ENCODE measurements at regions not wholly inside any gene's neighbourhood (a gene's known extent, or its start where the extent isn't known, plus 50 kb on each side); places are given as distances from the start of the nearest gene placed in this dataset.

DNA sequence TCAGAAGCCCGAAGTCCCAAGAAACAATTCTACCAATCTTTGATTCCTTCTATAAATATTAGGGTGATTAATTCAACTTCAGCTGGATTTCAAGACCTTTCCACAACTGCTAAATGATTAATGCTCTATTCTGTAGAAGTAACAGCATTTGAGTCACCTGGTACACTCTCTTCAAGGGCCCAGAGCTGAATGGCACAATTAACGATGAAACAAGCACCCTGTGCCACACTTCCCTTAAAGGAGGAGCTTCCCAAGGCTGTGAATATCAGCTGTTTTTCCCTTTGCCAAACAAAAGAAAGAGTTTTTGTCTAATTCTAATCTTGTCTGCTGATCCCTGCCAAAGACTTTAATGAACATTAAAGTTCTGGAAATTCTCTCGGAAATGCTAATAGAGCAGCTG lies 56.0 kb downstream of the BOD1L2 start:
- no peak for DNase-seq (ENCODE audit: low spot score)

GRCh38 chr18:57205641-57206040 lies 58.8 kb downstream of the BOD1L2 start:
- no peak for DNase-seq (ENCODE audit: low spot score)

DNA sequence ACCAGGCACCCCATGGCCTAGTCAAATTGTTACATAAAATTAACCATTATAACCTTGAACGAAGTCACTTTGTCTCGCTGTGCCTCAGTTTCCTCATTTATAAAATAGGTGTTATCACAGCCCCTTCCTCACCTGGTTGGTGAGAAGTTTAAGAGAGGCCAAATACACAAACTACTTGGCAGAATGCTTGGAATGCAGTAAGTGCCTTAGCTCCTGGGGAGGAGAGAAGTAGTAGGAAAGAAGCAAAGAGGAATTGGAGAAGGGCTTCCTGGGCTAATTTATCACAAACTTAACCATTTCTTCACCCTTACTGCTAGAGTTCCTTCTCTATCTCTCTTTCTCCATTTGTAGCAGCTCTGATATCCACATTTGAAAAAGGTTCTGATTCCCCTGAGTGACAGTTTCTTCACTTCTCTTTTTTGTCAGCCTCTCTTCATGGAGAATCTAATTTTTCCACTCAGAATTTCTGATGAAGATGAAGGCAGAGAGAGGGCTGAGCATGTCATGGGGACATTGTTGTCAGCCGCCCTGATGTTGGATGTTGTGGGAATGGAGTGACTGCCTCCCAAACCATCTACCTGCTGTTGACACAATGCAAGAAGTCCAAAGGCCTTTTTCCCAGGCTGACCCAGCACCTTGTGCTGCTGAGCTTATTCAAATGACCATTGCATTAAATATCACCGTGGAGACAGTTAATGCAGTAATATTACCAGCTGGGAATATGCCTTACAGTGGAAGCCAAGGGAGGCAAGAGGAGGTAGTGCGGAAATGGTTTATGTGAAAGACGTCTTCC lies 60.4 kb downstream of the BOD1L2 start:
- DNase-seq (ENCODE audit: low spot score) = no peak

DNA sequence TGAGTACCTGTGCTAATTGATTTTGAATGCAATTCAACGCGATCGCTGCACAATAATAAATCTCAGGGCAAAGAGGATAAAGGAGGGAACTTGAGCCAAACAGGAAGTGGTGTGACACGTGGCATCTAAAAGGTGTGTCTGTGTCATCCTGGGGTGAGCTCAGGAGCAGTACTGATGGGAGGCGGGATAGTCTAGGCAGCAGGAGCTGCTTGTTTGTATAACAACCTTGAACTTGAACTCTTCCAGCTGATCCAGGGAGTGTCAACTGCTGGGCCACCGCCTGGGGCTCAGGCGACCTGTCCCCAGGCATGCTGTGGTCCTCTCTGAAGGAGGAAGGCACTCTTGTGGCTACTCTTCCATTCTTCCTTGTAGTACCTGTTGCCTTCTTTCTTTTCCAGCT lies 61.2 kb downstream of the BOD1L2 start:
- no peak for DNase-seq (ENCODE audit: low spot score)

DNA sequence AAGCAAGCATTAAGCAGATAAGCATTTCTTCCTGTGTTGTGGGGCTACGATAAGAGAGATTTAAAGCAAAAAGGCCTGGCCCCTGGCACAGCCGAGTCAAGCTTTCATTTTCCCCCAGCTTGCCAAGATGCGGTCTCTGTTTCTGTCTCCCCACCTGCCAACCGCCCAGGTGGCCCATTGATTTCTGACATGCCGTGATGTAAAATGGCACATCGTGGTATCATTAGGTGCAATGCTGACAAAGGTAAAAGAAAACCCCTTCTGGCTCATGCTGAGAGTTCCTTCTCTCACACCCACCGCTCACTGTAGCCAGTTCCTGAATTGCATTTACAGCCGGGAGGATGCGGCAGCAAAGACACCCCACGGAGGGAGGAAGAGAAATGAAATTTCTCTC lies 62.8 kb downstream of the BOD1L2 start:
- DNase-seq (ENCODE audit: low spot score) = no peak

DNA sequence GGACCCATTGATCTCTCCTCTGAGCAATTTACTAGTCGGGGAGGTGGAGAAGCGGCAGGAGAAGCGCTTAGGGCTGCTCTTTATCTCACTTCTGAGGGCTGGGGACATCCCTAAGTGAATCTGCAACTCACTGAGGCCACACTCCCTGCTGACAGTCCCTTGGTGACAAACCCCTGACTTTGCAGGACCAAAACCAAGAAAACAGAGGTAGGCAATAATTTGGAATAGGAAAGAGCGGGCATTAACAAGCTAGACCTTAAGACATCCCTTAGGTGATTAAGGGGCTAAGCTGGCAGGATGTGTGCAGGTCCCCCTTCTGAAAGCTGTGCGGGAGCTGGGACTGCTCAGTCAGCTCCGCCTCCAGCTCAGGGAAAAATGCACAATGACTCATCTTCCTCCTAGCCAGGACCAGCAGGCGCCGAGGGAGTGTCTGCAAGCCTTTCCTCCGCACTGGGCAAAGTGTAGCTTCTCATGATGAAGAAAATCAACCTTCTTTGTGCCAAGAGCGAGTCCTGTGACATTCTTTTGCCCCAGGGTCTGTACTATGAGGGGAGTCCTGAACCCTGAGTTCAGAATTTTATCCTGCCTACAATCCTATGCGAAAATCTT lies 63.3 kb downstream of the BOD1L2 start:
- DNase-seq (ENCODE audit: low spot score) = peak; percentile 93

- DNase-seq (ENCODE audit: low spot score) = no peak
Observed at GRCh38 chr18:57210716-57211411, 64.0 kb downstream of the BOD1L2 start.

GRCh38 chr18:57211412-57211750 lies 64.5 kb downstream of the BOD1L2 start:
- DNase-seq (ENCODE audit: low spot score) = no peak

DNA sequence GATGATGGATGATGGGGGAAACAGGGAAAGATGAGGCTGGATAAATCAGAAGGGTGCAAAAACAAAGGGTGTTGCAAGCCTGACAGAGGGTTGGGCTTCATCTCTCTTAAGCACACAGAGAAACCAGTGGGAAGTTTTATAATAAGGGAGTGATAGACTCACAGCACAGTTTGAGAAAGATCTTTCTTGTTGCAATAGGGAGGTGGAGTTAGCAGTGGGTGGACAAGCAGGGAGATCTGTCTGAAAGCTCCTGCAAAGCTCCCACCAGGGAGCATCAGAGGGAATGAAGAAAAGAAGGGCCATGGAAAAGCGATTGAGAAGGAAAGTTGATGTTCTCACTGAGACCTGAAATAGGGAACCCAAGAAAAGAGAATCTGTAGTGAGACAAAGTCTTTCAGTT lies 64.9 kb downstream of the BOD1L2 start:
- no peak for DNase-seq (ENCODE audit: low spot score)

DNA sequence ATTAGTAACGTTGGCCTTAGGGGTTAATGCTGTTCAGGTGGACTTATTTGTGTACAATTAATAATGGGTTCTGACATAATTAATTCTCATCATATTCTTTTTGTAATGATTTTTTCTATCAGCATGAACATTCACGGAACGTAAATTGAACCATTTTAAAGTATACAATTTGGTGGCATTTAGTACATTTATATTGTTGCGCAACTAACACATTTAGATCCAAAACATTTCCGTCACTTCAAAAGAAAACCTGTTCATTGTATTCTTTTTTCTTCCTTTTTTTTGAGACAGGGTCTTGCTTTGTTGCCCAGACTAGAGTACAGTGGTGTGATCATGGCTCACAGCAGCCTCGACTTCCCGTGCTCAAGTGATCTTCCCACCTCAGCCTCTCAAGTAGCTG lies 65.8 kb downstream of the BOD1L2 start:
- DNase-seq (ENCODE audit: low spot score) = no peak

GRCh38 chr18:57214976-57215375 lies 68.1 kb downstream of the BOD1L2 start:
- no peak for DNase-seq (ENCODE audit: low spot score)

GRCh38 chr18:57218281-57218680 lies 71.4 kb downstream of the BOD1L2 start:
- no peak for DNase-seq (ENCODE audit: low spot score)

GRCh38 chr18:57219964-57220363 lies 73.1 kb downstream of the BOD1L2 start:
- DNase-seq (ENCODE audit: low spot score) = no peak

DNA sequence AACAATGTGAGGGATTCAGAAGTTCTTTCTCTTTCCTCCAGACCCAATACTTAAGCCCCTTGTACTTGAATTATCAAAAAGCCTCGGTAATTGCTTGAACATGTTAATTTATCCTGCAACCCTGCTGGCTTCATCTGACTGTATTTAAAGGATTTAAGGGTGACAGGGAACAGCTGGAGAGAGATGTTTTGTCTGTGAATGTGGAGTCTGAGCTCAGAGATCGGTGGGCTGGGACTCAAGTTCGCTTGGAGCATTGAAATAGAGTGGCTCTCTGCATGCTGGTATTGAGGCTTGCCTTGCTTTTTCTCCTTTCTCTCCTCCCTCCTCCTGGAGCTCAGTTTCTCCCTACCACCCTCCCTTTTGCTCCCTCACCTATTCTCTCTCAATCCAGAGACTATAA lies 73.6 kb downstream of the BOD1L2 start:
- DNase-seq (ENCODE audit: low spot score) = no peak

GRCh38 chr18:57220930-57221483 lies 74.1 kb downstream of the BOD1L2 start:
- no peak for DNase-seq (ENCODE audit: low spot score)

- DNase-seq (ENCODE audit: low spot score) = no peak
Observed at GRCh38 chr18:57223144-57223870, 76.4 kb downstream of the BOD1L2 start.

DNA sequence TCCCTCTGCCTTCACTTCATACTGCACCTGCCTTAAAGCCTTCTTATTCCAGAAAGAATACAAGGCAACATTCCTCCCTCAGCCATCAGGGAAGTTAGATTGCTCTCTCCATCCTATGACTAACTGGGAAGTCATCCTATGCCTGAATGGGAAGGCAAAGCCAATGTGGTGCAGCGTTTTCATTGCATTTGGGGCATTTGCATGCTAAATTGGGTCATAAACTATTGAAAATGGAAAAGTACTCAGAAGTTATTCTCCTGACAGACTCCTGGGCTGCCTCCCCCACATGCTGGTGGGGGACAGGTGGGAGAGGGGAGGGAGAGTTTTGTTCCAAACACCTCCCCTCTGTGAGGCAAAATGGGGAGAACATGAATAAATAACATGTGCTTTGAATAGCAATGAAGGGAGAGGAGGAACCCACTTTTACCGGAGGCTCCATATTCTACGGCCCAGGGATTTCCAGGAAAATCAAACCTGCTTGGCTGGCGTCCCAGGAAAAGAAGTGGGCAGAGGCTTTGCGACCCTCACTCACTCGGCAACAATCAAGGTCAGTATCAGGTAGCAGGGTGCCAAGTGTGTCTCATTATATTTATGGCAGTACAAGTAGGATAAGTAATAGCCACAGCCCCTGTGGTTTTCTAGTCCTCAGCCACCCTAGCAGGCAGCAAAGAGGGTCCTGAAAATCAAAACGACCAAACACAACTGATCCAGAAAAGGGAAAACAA lies 84.1 kb downstream of the BOD1L2 start:
- DNase-seq (ENCODE audit: low spot score) = no peak

DNA sequence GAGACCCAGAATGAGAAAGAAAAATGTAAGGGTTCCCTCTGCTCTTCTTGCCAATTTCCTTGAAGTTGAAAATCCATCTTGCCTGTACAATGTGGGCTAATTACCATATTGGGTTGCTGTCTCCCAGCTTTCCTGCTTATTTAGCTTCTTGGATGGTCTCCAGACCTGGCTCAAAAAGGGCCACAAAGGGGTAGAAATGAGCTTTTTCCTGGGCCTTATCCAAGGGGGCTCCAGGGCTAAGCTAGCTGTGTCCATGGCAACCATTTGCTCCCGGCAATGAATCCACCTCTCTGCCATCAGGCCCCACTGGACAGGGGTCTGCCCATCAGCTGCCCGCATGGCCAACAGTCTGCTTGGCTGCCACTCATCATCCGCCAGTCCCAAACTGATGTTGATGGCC lies 85.0 kb downstream of the BOD1L2 start:
- no peak for DNase-seq (ENCODE audit: low spot score)

GRCh38 chr18:57234346-57234745 lies 87.5 kb downstream of the BOD1L2 start:
- no peak for DNase-seq (ENCODE audit: low spot score)

DNA sequence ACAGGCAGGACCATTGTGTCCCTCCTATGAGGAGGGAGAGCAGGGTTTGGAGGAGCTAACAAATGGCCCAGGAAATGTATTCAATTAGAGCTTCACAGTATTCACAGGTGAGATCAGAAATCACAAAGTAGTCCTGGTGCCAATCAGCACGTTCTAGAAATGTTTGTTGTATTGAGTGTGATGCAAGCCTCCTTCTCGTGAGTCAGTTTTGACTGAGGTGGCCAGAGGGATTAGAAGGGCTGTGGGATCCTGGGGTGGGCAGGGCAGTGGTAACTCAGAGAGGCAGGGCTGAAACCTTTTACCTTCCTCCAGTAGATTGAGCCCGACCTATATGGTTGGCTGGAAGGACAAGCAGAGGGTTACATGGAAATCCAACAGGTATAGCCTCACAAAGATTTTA lies 95.0 kb downstream of the BOD1L2 start:
- no peak for DNase-seq (ENCODE audit: low spot score)

DNA sequence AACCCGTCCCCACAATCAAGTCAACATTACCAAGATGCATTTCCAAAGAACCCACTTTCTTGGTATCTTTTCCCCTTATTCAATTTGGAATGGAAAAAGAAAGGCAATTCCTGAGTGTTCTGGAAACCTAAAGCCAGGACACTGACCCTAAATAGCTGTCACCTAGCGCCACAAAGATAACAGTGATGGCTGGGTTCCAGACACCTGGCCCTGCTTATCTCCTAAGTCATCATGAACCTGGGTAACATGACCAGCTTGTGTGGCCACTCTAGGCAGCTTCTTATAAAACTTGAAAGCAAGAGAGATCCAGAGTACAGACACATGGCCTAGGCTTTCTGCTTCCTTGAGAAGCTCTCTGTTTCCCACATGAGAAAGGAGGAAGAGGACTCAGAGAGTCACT lies 95.4 kb downstream of the BOD1L2 start:
- no peak for DNase-seq (ENCODE audit: low spot score)
